Gastrocnemius medialis (tissue), 4 donors: ENCODE measurements at regions not wholly inside any gene's neighbourhood (a gene's known extent, or its start where the extent isn't known, plus 50 kb on each side); places are given as distances from the start of the nearest gene placed in this dataset.

Experiments
- POLR2A ChIP-seq, 2 donors: fragments of 450-650 bp; IDR thresholded peaks; one replicate each; pipeline ENCODE4 v1.6.1; 2017; ENCODE audit warnings: antibody characterized with exemption in 2 of 2, mild to moderate bottlenecking in 2 of 2, moderate library complexity in 2 of 2
- TF ChIP-seq, protein P1 (sequence below), 5 experiments: fragments of 450-650 bp in 3 of 5; fragments of 200-600 bp in 2 of 5; sonication (generic) in 2 of 5; IDR thresholded peaks in 4 of 5; conservative IDR thresholded peaks in 1 of 5; 1 replicate in 4 of 5; 2 replicates in 1 of 5; pipeline ENCODE4 v1.5.1; 2016 to 2019; ENCODE audit warnings: antibody characterized with exemption in 5 of 5, mild to moderate bottlenecking in 3 of 5, moderate library complexity in 3 of 5

DNA sequence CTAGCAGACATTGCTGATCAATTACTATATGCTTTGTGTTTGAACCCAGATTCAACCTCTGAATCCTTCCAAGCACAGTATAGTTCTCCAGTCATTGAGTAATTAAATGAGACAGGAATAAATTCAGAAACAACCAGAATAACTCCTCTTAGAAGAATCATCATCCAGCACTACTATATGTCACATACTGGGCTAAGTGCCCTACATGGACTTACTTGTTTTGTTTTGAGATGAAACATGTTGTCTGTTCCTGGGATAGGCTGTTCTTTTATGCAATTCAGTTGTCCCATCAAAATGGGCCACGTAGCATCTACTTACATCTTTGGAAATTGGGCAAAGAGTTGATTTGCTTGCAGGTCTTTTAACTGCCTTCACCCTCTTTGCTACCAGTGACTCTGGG is 365.5 kb upstream of the SUCLG2 start:
- TF ChIP-seq, protein P1, sequence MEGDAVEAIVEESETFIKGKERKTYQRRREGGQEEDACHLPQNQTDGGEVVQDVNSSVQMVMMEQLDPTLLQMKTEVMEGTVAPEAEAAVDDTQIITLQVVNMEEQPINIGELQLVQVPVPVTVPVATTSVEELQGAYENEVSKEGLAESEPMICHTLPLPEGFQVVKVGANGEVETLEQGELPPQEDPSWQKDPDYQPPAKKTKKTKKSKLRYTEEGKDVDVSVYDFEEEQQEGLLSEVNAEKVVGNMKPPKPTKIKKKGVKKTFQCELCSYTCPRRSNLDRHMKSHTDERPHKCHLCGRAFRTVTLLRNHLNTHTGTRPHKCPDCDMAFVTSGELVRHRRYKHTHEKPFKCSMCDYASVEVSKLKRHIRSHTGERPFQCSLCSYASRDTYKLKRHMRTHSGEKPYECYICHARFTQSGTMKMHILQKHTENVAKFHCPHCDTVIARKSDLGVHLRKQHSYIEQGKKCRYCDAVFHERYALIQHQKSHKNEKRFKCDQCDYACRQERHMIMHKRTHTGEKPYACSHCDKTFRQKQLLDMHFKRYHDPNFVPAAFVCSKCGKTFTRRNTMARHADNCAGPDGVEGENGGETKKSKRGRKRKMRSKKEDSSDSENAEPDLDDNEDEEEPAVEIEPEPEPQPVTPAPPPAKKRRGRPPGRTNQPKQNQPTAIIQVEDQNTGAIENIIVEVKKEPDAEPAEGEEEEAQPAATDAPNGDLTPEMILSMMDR (IDR thresholded peaks at IDR 0.05 in 4 of 5, conservative IDR thresholded peaks at IDR 0.05 in 1 of 5), result no peak
- TF ChIP-seq POLR2A (IDR thresholded peaks at IDR 0.05), result no peak
